ENCODE measurements at regions not wholly inside any gene's neighbourhood (a gene's known extent, or its start where the extent isn't known, plus 50 kb on each side); places are given as distances from the start of the nearest gene placed in this dataset.

GRCh38 chr6:16999491-17000436, 102.1 kb upstream of the STMND1 start:
- TF ChIP-seq POLR2A (IDR thresholded peaks at IDR 0.05; ENCODE audit: low read depth, low read length) (no peak), MAZ (IDR thresholded peaks at IDR 0.05; ENCODE audit: borderline replicate concordance, low read depth, low read length) (no peak)
